NB4 (cell line): ENCODE measurements at regions not wholly inside any gene's neighbourhood (a gene's known extent, or its start where the extent isn't known, plus 50 kb on each side); places are given as distances from the start of the nearest gene placed in this dataset.

Source experiments
- POLR2A ChIP-seq: IDR thresholded peaks from 2 replicates; pipeline ENCODE4 v1.6.1; 2011; ENCODE audit warnings: mild to moderate bottlenecking; ENCODE audit not compliant: insufficient read length; ENCODE audit errors: extremely low read depth
- TF ChIP-seq, protein P1 (sequence below): IDR thresholded peaks from one replicate; pipeline ENCODE4 v1.5.1; 2012; ENCODE audit warnings: low read depth, low read length

DNA sequence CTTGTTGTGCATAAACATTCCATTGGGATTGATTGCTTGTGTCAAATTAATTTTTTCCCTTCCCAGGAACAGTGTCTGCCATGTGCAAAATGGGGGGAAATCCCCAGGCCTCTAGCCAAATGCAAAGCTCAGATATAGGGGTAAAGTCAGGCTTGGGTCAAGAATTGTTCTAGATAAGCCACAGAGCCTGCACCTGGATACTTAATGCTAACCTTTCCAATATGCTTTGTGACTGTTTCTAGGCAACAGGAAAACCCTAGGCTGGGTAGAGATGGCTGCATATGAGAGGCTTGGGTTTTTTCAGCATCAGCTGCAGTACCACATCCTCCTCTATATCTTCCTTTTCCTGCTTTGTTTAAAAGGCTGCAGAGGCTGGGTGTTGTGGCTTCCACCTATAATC lies 61.9 kb upstream of the ROPN1 start:
- TF ChIP-seq, protein P1, sequence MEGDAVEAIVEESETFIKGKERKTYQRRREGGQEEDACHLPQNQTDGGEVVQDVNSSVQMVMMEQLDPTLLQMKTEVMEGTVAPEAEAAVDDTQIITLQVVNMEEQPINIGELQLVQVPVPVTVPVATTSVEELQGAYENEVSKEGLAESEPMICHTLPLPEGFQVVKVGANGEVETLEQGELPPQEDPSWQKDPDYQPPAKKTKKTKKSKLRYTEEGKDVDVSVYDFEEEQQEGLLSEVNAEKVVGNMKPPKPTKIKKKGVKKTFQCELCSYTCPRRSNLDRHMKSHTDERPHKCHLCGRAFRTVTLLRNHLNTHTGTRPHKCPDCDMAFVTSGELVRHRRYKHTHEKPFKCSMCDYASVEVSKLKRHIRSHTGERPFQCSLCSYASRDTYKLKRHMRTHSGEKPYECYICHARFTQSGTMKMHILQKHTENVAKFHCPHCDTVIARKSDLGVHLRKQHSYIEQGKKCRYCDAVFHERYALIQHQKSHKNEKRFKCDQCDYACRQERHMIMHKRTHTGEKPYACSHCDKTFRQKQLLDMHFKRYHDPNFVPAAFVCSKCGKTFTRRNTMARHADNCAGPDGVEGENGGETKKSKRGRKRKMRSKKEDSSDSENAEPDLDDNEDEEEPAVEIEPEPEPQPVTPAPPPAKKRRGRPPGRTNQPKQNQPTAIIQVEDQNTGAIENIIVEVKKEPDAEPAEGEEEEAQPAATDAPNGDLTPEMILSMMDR, result no peak
- no peak for TF ChIP-seq POLR2A
